GM18511 (cell line): ENCODE measurements at regions not wholly inside any gene's neighbourhood (a gene's known extent, or its start where the extent isn't known, plus 50 kb on each side); places are given as distances from the start of the nearest gene placed in this dataset.

ENCODE experiments used
- ATAC-seq: cut with Tn5 transposase; IDR thresholded peaks from one replicate; pipeline ENCODE4 v1.9.1; 2021; ENCODE audit warnings: mild to moderate bottlenecking, moderate library complexity; ENCODE audit not compliant: unreplicated experiment

- ATAC-seq: no peak
Observed at GRCh38 chr2:176753205-176753604, 459.4 kb upstream of the HNRNPA3 start.

GRCh38 chr2:176753752-176754474 lies 458.7 kb upstream of the HNRNPA3 start:
- no peak for ATAC-seq

- ATAC-seq: no peak
Observed at GRCh38 chr2:176755537-176756135, 457.0 kb upstream of the HNRNPA3 start.

- no peak for ATAC-seq
Observed at GRCh38 chr2:176758426-176758825, 454.2 kb upstream of the HNRNPA3 start.

- no peak for ATAC-seq
Observed at GRCh38 chr2:176760439-176760838, 452.2 kb upstream of the HNRNPA3 start.

GRCh38 chr2:176763130-176763529 lies 449.5 kb upstream of the HNRNPA3 start:
- no peak for ATAC-seq

- no peak for ATAC-seq
Observed at GRCh38 chr2:176763851-176764404, 448.7 kb upstream of the HNRNPA3 start.

- no peak for ATAC-seq
Observed at GRCh38 chr2:176764921-176765320, 447.7 kb upstream of the HNRNPA3 start.

GRCh38 chr2:176766005-176766404 lies 446.6 kb upstream of the HNRNPA3 start:
- no peak for ATAC-seq

GRCh38 chr2:176768185-176768584 lies 444.4 kb upstream of the HNRNPA3 start:
- ATAC-seq: no peak

- ATAC-seq: no peak
Observed at GRCh38 chr2:176769021-176769420, 443.6 kb upstream of the HNRNPA3 start.

- no peak for ATAC-seq
Observed at GRCh38 chr2:176769499-176770370, 442.9 kb upstream of the HNRNPA3 start.

- ATAC-seq: no peak
Observed at GRCh38 chr2:176772816-176773215, 439.8 kb upstream of the HNRNPA3 start.

GRCh38 chr2:176774766-176775451 lies 437.7 kb upstream of the HNRNPA3 start:
- no peak for ATAC-seq

- ATAC-seq: no peak
Observed at GRCh38 chr2:176777262-176777661, 435.3 kb upstream of the HNRNPA3 start.

- ATAC-seq: no peak
Observed at GRCh38 chr2:176779917-176780316, 432.7 kb upstream of the HNRNPA3 start.

- no peak for ATAC-seq
Observed at GRCh38 chr2:176780348-176780747, 432.2 kb upstream of the HNRNPA3 start.

- no peak for ATAC-seq
Observed at GRCh38 chr2:176781570-176782217, 430.9 kb upstream of the HNRNPA3 start.

GRCh38 chr2:176784633-176785200 lies 427.9 kb upstream of the HNRNPA3 start:
- ATAC-seq: no peak

GRCh38 chr2:176789751-176790150 lies 422.8 kb upstream of the HNRNPA3 start:
- no peak for ATAC-seq
